ENCODE measurements at regions not wholly inside any gene's neighbourhood (a gene's known extent, or its start where the extent isn't known, plus 50 kb on each side); places are given as distances from the start of the nearest gene placed in this dataset.
"Not testable (repeated sequence)": the region's sequence is repeated elsewhere in the genome, so short reads cannot be mapped to it uniquely, and the experiment has no call there.

DNA sequence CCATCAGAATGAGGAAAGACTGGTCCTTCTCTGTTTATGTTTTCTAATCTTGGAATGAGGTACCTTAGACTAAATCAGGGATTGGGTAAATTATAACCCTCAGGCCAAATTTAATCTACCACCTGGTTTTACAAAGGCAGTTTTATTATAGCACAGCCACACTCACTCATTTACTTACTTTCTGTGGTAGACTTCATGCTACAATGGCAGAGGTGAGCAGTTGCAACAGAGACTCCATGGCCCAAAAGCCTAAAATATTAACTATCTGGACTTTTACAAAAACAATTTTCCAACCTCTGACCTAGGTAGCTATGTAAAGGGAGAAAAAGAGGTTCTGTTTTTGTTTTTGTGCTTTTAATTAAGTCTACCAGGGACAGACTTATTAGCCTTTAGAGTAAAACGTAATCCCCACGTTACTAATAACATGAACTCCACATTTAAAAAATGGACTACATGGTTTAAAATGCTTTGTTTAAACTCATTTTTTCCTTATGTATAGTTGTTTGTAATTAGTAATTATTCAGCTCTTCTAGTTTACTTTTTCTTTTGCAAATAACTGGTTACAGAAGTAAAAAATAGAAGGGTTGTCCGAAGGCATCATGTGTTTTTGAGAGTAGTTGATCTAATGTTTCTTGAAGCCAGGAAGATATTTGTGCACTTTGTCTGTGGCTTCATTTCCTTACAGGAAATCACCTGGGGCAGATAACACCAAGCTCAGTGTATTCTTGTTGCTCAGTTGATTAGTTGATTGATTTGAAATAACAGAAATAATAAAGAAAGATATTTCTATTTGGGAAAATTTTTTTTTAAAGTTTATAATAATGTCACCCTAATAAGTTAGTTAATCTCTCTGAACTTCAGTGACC lies 57.6 kb upstream of the ATP2B1 start:
- Histone ChIP-seq H3K27me3 (ENCODE audit: insufficient read depth in 3 of 3, low read length in 2 of 3) (no peaks in the 10 kb centered on the region), H3K9me3 (no peaks in the 10 kb centered on the region), H3K27ac (no peak overlapping the region), H3K4me1 (no peaks in the 10 kb centered on the region), H3K4me3 (no peak overlapping the region), H3K36me3 (ENCODE audit: insufficient read depth in 1 of 2, low read depth in 1 of 2) (no peaks in the 10 kb centered on the region)
- no peak for DNase-seq
- 79 to 86% (median 81%) methylated on average over 3 of the region's 3 CpGs for WGBS, 3 donors
- intact Hi-C loops (cut with DNase I): no loop called here
- TF ChIP-seq, protein P1, sequence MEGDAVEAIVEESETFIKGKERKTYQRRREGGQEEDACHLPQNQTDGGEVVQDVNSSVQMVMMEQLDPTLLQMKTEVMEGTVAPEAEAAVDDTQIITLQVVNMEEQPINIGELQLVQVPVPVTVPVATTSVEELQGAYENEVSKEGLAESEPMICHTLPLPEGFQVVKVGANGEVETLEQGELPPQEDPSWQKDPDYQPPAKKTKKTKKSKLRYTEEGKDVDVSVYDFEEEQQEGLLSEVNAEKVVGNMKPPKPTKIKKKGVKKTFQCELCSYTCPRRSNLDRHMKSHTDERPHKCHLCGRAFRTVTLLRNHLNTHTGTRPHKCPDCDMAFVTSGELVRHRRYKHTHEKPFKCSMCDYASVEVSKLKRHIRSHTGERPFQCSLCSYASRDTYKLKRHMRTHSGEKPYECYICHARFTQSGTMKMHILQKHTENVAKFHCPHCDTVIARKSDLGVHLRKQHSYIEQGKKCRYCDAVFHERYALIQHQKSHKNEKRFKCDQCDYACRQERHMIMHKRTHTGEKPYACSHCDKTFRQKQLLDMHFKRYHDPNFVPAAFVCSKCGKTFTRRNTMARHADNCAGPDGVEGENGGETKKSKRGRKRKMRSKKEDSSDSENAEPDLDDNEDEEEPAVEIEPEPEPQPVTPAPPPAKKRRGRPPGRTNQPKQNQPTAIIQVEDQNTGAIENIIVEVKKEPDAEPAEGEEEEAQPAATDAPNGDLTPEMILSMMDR (IDR thresholded peaks at IDR 0.05): no peak
- no peak for ATAC-seq

DNA sequence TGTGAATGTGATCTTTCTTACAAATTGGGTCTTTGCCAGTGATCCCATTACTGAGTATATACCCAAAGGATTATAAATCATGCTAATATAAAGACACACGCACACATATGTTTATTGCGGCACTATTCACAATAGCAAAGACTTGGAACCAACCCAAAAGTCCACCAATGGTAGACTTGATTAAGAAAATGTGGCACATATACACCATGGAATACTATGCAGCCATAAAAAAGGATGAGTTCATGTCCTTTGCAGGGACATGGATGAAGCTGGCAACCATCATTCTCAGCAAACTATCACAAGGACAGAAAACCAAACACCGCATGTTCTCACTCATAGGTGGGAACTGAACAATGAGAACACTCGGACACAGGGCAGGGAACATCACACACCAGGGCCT lies 55.5 kb upstream of the ATP2B1 start:
- WGBS, 3 donors: 95 to 97% (median 95%) methylated on average over 4 of the region's 4 CpGs
- H3K27me3 ChIP-seq (ENCODE audit: insufficient read depth in 3 of 3, low read length in 2 of 3); intact Hi-C loops (cut with DNase I); H3K27ac ChIP-seq; DNase-seq; ATAC-seq; H3K9me3 ChIP-seq; H3K4me1 ChIP-seq; H3K36me3 ChIP-seq (ENCODE audit: insufficient read depth in 1 of 2, low read depth in 1 of 2); H3K4me3 ChIP-seq: not testable (repeated sequence)

DNA sequence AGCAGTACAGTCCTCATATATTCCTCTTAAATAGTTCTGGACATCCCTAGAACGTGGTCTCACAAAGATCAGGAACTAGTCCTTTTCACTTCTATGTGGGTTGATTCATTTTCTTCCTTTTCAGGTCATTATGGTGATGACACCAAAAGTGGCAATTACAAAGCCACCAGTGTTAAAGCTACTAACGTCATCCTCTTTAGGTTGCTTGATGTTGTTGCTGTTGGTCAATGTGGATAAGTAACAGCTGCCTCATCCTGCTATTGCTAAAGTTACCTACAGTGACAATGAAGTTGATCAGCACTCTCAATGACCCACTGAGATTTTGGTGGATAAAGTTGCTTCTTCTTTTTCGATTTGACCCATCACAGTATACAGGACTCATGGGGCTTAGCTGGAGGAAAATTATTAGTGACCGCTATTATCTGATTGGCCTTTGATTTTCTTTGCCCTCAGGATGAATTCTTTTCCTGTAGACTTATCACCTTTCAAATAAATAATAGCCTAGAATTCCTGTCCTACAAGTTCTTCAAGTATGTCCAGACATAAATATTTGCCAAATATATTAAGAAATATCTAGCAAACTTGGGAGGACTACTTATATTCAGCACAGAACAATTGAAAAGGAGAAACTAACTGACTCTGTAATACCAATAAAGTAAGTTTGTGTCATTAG lies 54.0 kb upstream of the ATP2B1 start:
- 72 to 79% (median 75%) methylated on average over 4 of the region's 4 CpGs for WGBS, 3 donors
- Histone ChIP-seq H3K9me3 (no peaks in the 10 kb centered on the region), H3K27me3 (ENCODE audit: insufficient read depth in 3 of 3, low read length in 2 of 3) (no peaks in the 10 kb centered on the region), H3K4me3 (no peak overlapping the region), H3K4me1 (no peaks in the 10 kb centered on the region), H3K27ac (no peak overlapping the region), H3K36me3 (ENCODE audit: insufficient read depth in 1 of 2, low read depth in 1 of 2) (no peaks in the 10 kb centered on the region)
- TF ChIP-seq, protein P1 (IDR thresholded peaks at IDR 0.05): no peak
- intact Hi-C loops (cut with DNase I): no loop called here
- ATAC-seq (no peak), DNase-seq (no peak)

DNA sequence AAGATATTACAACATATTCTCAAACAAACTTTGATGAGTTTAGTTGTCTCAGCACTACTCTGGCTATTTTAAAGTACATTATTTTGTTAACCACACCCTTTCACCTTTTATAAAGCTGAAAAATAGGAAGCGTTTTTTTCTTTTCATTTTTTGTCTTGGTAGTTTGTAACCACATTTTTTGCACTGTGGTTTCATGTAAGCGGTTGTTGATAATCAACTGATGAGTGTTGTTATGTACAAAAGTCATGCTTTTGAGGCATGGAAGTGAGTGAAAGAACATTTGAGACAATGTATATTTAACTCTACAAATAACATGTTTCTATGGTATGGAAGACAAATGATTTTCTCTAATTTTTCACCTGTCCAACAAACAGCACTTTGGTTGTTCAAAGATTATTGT lies 52.1 kb upstream of the ATP2B1 start:
- H3K4me1 ChIP-seq: no peaks in the 10 kb centered on the region
- H3K4me3 ChIP-seq: no peak overlapping the region
- no peak overlapping the region for H3K27ac ChIP-seq
- TF ChIP-seq, protein P1 (IDR thresholded peaks at IDR 0.05): no peak
- no peaks in the 10 kb centered on the region for H3K27me3 ChIP-seq (ENCODE audit: insufficient read depth in 3 of 3, low read length in 2 of 3)
- H3K9me3 ChIP-seq: no peaks in the 10 kb centered on the region
- no peak for ATAC-seq
- intact Hi-C loops (cut with DNase I): no loop called here
- no peaks in the 10 kb centered on the region for H3K36me3 ChIP-seq (ENCODE audit: insufficient read depth in 1 of 2, low read depth in 1 of 2)
- no peak for DNase-seq
- 84 to 92% (median 85%) methylated on average over 2 of the region's 2 CpGs for WGBS, 3 donors

Data from psoas muscle (tissue), 7 donors.